COR-L47 (cell line): ENCODE measurements at regions not wholly inside any gene's neighbourhood (a gene's known extent, or its start where the extent isn't known, plus 50 kb on each side); places are given as distances from the start of the nearest gene placed in this dataset.

Experiments
- DNase-seq: peaks from one replicate; lab custom pipeline; 2025; lab: John Stamatoyannopoulos, UW

GRCh38 chr6:104574135-104574750 is 285.5 kb downstream of the HACE1 start:
- no peak for DNase-seq

DNA sequence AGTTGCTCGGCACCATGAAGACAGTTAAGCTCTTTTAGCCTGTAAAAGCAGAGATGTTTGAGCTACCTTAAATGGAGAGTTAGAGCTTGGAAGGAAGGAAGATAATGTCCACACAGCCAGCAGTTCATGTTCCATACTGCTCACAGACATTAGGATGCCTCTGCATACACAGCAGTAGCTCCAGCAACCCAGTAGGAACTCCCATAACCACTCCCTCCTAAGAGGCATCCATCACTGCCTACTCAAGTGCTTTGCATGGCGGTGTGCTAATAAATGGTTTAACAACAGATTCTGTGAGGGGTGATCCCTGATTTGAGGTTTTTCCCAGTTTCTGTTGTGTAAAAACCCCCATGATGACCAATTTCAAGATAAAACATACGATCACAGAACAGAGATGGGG is 286.4 kb downstream of the HACE1 start:
- DNase-seq, result no peak

GRCh38 chr6:104572901-104573300 is 286.8 kb downstream of the HACE1 start:
- no peak for DNase-seq

DNA sequence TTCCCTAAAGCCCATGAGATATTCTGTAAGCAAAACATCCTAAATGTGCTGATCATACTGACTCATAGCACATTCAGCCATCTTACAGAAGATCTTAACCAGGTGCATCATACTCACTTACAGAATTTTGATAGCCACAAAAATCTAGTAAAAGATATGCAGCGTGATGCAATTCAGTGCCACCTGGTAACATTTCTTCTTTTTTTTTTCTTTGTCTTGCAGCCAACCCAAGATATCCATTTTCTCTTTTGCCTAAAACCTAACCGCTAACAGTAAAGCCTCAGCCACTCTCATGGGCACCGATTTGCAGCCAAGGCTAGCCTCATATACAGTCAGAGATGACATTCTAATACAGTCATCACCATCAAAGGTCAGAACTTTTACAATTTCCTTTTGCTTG is 293.3 kb downstream of the HACE1 start:
- DNase-seq, result no peak

DNA sequence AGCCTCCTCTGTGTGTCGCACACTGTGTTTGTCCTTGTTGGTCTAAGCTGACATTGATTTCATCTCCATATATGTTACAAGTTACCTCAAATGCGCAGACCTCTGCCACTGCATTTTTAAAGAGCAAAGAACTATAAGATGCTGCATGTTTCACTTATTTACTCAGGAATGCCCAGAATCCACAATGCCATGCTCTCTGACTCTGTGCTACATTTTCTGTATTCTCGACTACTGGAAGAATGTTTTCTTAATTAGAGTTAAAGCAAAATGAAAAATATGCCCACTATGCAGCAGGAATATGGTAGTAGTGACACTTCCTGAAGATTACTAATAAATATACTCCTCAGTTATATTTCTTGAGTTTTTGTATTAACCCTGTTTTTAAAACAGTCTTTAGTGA is 296.4 kb downstream of the HACE1 start:
- no peak for DNase-seq

DNA sequence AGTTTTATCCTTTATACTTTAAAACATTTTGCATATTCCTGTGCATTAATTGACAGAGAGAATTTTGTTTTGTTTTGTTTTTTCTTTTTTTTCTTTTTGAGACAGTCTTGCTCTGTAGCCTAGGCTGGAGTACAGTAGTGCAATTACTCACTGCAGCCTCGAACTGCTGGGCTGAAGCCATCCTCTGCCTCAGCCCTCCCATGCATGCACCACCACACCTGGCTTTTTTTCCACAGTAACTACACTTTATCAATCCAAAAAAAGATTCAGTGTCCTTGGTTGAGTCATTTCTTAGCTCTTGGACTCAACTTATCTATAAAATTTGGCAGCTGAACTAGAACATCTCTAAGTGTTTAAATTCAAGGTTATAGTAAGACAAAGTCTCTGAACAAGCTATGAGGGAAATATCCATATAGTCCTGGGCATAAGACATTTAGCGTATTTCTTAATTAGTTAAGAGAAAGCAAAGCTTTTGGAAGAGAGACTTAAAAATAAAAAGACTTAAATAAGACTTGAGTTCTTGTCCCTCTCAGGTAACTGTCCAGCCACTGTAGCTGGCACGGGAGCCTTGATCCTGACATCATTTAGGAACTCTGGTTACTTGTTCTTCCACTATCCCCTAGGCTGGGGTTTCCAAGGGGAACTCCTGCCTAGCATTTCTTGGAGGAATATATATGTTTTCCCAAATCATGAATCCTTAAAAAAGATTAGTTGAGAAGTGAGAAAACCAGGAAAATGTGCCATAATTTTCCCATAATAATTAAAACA is 300.1 kb downstream of the HACE1 start:
- DNase-seq, result no peak

DNA sequence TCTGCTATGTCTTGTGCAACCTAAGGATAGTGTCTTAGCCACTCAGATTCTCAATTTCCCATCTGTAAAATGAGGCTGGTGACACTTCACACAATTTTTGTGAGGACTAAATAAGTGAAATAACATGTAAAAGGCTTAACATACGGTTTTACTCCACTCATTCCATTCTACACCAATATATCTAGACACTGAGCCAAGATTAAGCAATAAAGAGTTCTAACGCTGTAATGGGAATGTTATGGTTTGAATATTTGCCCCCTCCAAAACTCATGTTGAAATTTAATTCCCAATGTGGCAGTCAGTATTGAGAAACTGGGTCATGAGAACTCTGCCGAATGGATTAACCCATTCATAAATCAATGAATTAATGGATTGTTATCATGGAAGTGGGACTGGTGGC is 301.0 kb downstream of the HACE1 start:
- DNase-seq, result no peak

DNA sequence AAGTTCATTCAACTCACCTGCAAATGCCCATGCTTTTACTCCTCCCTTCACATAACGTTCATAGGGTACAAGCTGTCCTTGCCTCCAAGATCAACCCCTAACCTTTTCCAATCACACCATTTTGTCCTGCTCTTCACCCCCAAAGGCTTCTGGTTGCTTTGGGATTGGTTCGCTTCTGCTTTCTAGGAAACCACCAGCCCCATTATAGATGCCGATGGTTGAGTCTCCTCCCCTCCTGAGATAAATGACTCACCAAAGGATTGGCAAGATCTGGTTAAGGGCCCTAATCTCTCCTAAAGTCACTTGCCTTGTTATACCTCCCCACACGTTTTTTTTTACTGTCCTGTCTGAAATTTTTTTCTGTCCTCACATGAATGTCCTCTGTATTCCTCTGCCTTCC is 311.4 kb downstream of the HACE1 start:
- DNase-seq, result no peak

DNA sequence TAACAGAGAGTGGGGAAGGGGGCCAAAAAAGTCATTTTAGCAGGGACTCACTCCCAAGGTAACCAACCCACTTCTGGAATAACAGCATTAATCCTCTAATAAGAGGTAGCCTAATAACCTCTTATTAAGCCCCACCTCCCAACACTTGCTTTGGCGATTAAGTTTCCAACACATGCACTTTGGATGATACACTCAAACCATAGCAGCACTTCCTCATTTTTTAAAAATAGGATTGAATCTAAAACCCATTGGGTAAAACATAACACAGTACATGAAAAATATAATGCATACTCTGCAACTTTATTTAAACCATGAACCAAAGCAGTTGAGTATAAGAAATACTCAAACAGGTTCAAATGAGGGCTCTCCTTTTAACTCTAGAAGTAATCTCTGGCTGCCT is 318.3 kb downstream of the HACE1 start:
- no peak for DNase-seq

DNA sequence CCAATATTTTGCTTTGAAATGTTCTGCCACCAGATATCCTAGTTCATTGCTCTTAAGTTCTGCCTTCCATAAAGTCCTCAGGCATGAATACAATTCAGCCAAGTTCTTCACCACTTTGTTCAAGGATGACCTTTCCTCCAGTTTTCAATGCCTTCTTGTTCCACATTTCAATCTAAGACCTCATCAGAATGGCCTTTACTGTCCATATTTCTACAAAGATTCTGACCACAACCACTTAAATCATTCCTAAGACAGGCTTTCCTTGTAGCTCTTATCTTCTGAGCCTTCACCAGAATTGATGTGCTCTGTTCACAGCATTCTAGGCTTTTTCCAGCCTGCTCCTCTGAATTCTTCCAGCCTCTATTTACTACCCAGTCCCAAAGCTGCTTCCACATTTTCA is 319.0 kb downstream of the HACE1 start:
- no peak for DNase-seq

- DNase-seq, result no peak
Measured at GRCh38 chr6:104539173-104539572, 320.5 kb downstream of the HACE1 start.

DNA sequence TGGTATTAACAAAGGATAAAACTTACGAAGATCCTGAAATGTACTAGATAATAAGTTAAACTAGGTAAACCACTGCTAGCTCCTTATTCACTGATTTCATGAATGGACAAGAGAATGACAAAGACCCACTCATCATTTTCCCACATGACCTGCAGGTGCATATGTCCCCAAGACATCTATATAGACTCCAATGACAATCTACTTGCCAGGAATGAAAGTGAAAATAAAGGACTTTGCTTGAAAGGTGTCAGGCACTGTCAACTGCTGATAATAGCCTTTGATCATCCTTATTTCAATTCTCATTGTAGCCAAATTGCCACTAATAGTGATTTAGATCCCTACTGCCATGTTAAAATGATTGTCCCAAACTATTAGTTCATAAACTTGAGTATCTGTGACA is 321.8 kb downstream of the HACE1 start:
- DNase-seq, result no peak

- no peak for DNase-seq
Measured at GRCh38 chr6:104537180-104537579, 322.5 kb downstream of the HACE1 start.

DNA sequence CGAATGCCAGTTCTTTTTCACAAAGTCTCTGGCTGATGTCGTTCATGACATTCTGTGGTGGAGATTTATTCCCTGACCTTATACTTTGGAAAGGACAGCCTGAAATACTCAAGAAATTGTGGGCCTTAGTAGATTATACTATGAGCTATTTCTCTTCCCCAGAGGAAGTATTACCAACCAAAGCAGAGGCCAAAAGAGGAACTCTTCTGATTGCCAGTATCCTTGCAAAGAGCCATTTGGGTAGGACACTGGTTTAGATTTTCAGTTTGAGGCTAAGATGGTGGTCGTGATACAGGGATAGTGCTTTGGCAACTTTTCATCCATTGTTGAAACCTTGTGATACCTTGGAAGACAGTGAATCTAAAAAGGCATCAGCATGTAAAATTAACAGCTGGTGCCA is 327.3 kb downstream of the HACE1 start:
- no peak for DNase-seq

DNA sequence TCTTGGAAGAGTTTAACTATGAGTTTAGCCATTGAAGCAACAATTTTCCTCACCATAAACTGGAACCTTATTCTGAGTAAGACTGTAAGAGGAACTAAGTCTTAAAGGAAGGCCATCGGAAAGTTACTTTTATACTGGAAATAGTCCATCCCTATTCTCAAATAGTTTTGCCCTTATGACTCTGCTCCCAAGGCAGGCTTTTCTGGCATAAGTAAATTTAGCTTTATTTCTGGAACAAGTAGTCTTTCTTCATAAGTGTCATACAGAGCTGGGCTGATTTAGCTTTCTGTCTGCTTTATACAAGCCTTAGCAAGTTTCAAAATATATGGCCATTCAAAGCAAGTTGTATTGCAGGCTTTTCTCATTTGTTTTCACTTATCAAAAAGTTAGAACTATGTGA is 328.1 kb downstream of the HACE1 start:
- DNase-seq, result no peak

GRCh38 chr6:104527761-104528415 is 331.8 kb downstream of the HACE1 start:
- DNase-seq, result no peak

- DNase-seq, result no peak
Measured at GRCh38 chr6:104527311-104527710, 332.4 kb downstream of the HACE1 start.

GRCh38 chr6:104526376-104526775 is 333.3 kb downstream of the HACE1 start:
- no peak for DNase-seq

- peak; percentile 36 for DNase-seq
Measured at GRCh38 chr6:104525677-104526322, 333.9 kb downstream of the HACE1 start.

GRCh38 chr6:104522533-104522932 is 337.2 kb downstream of the HACE1 start:
- DNase-seq, result no peak

GRCh38 chr6:104521176-104521575 is 338.5 kb downstream of the HACE1 start:
- no peak for DNase-seq

GRCh38 chr6:104519566-104519965 is 340.2 kb downstream of the HACE1 start:
- no peak for DNase-seq

DNA sequence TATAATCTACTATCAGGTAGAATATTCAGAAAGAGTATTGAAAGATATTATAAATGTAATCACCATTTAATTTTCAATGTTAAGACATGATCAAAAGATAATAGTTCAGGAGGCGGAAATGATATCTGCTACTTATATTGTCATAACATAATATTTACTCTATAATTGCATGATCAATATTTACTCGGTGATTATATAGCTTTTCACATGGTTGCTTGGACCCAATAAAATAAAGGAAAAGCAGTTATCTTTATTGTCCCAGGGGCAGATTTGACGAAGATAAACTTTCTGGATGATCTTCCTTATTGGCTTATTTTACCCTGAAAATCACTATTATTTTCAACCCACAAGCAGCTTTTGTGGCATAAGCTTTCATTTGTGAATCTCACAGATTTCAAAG is 350.4 kb downstream of the HACE1 start:
- DNase-seq, result no peak
